Progenitor cell of endocrine pancreas (in vitro differentiated cells): ENCODE measurements at regions not wholly inside any gene's neighbourhood (a gene's known extent, or its start where the extent isn't known, plus 50 kb on each side); places are given as distances from the start of the nearest gene placed in this dataset.
A peak's percentile ranks its signal among the peaks of the same experiment; 100 is the strongest.

Experiments
- DNase-seq: peaks from one replicate; pipeline ENCODE4 v3.0.0; 2021; ENCODE audit warnings: low spot score; ENCODE audit not compliant: unreplicated experiment
- H3K27ac Mint-ChIP-seq: 2 replicates; pipeline ENCODE4 v1.8.0; 2021; ENCODE audit warnings: mild to moderate bottlenecking, moderate library complexity, mixed read lengths
- H3K27me3 Mint-ChIP-seq: 2 replicates; pipeline ENCODE4 v1.8.0; 2021; ENCODE audit warnings: mixed read lengths
- H3K36me3 Mint-ChIP-seq: 2 replicates; pipeline ENCODE4 v1.8.0; 2022; ENCODE audit warnings: mixed read lengths; ENCODE audit not compliant: insufficient read depth
- H3K4me1 Mint-ChIP-seq: 2 replicates; pipeline ENCODE4 v1.8.0; 2021; ENCODE audit warnings: low read depth, mixed read lengths
- H3K4me3 Mint-ChIP-seq: 2 replicates; pipeline ENCODE4 v1.8.0; 2021; ENCODE audit warnings: low read depth, mild to moderate bottlenecking, moderate library complexity, mixed read lengths
- H3K9me3 Mint-ChIP-seq: 2 replicates; pipeline ENCODE4 v1.8.0; 2021; ENCODE audit warnings: low read depth, mixed read lengths
- TF ChIP-seq, protein P1 (sequence below): fragments of 200-600 bp; sonication (generic); IDR thresholded peaks from one replicate; pipeline ENCODE4 v1.5.0; 2021; ENCODE audit warnings: antibody characterized with exemption, mild to moderate bottlenecking; ENCODE audit not compliant: unreplicated experiment

DNA sequence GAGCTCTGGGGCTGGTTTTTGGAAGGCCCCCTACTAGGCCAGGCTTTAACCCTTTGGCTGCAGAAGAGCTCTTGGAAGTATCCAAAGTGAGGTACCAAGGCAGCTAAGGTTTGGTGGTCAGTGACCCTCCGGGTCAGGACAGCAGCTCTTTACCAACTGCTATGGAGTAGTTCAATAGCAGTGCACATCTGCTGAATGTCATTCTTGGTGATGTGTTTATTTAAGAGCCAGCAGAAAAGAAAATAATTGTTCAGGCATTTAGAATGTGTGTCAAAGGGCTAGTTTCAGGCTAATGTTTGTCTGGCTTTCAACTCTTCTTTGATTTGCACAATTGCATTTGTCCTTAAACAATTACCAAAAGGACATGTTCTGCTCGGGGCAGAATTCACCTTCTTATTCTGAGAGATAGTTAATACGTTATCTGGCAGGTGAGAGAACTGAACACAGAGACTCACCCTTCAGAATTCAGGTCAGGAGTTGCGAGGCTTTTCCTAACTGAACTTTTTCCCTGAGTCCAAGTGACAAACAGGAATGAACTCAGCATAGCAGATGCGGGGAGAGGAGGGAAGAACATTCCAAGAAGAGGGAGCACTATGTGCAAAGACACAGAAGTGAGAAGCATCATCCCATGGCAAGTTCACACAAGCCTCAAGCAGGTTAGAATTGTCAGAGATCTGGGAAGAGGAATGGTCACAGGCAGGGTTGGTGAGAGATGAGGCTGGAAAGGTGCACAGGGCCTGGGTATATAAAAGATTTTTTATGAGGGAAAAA is 556.7 kb upstream of the TLE4 start:
- no peaks in the 10 kb centered on the region for H3K36me3 Mint-ChIP-seq
- no peaks in the 10 kb centered on the region for H3K9me3 Mint-ChIP-seq
- H3K4me1 Mint-ChIP-seq = peaks cover 14% of the 10 kb centered on the region
- H3K27me3 Mint-ChIP-seq = no peaks in the 10 kb centered on the region
- H3K4me3 Mint-ChIP-seq = peak overlapping the region; percentile 4
- H3K27ac Mint-ChIP-seq = no peak overlapping the region
- DNase-seq = no peak
- TF ChIP-seq, protein P1, sequence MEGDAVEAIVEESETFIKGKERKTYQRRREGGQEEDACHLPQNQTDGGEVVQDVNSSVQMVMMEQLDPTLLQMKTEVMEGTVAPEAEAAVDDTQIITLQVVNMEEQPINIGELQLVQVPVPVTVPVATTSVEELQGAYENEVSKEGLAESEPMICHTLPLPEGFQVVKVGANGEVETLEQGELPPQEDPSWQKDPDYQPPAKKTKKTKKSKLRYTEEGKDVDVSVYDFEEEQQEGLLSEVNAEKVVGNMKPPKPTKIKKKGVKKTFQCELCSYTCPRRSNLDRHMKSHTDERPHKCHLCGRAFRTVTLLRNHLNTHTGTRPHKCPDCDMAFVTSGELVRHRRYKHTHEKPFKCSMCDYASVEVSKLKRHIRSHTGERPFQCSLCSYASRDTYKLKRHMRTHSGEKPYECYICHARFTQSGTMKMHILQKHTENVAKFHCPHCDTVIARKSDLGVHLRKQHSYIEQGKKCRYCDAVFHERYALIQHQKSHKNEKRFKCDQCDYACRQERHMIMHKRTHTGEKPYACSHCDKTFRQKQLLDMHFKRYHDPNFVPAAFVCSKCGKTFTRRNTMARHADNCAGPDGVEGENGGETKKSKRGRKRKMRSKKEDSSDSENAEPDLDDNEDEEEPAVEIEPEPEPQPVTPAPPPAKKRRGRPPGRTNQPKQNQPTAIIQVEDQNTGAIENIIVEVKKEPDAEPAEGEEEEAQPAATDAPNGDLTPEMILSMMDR = no peak

DNA sequence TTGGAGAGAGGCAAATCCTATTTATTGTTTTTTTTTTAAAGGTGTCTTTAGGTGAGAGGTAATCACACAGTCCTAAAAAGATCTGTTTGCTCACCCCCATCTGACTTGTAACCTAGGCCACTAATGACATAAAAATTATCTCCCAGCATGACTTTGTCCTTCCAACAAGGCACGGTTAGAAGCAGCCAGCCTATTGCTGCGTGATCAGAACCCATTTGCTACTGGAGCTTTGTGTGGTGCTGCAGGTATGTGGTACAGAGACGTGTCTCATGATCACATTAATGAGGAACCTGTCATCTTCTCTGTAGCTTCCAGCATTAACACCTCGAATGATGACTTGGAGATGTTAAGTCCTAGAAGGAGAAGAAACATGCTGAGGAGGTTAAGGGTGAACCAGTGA is 555.8 kb upstream of the TLE4 start:
- Mint-ChIP-seq H3K36me3 (no peaks in the 10 kb centered on the region), H3K4me3 (no peak overlapping the region), H3K27me3 (no peaks in the 10 kb centered on the region), H3K27ac (no peak overlapping the region), H3K9me3 (no peaks in the 10 kb centered on the region), H3K4me1 (peaks cover 14% of the 10 kb centered on the region)
- TF ChIP-seq, protein P1 = no peak
- DNase-seq = no peak

DNA sequence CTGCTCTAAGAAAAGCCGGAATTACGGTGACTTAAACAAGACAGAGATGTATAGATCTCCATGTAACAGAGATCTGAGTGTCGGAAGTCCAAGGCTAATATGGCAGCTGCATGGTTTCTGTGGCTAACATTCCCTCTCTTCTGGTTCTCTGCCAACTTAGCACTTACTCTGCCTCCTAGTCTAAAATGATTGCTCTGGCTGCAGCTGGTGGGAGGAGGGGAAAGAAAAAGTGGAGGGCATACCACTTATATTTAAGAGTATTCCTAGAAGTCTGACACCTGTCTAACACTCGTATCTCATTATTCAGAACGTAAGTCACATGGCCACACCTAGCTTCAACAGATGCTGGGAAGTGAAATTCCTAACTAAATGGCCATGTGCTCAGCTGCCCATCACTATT is 551.5 kb upstream of the TLE4 start:
- Mint-ChIP-seq H3K9me3 (no peaks in the 10 kb centered on the region), H3K27me3 (no peaks in the 10 kb centered on the region), H3K27ac (no peak overlapping the region), H3K36me3 (no peaks in the 10 kb centered on the region), H3K4me3 (no peak overlapping the region), H3K4me1 (peaks cover 10% of the 10 kb centered on the region)
- no peak for DNase-seq
- TF ChIP-seq, protein P1 = no peak

DNA sequence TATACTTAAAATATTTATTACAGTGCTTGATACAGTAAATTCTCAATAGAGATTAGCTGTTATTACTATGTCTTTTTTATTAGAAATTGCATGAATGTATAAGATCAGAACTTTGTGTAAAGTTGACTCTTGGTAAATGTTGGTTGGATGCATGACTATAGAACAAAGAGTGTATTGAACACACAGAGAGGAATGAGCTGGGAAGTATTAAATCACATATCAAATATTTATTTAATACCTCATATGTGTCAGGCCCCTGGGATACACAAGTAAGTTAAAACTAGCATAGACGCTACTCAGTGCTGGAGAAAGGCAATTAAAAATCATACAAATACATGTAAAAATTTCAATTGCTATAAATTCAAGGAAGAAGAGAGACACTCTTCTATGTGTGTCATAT is 550.7 kb upstream of the TLE4 start:
- Mint-ChIP-seq H3K27me3 (no peaks in the 10 kb centered on the region), H3K4me3 (no peak overlapping the region), H3K4me1 (peaks cover 1% of the 10 kb centered on the region), H3K9me3 (no peaks in the 10 kb centered on the region), H3K27ac (no peak overlapping the region), H3K36me3 (no peaks in the 10 kb centered on the region)
- TF ChIP-seq, protein P1 = no peak
- DNase-seq = no peak

DNA sequence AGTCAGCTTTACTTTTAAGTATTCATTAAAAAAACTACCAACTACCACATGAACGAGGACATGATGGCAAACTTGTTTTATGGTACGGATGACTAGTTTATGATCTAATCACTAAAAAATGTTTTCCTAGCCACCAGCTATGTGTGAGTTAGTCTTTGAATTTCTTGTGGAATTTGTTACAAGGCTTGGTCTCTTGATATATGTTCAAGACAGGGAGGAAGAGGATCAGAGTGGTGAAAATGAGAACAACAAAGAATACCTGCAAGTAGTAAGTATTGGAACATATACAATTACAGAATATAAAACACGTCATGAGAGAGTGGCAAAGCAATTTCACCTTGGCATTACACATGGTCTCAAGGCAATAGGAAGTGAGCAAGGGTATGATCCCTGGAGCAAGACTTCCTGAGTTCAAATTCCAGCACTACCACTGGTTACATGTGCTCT is 548.6 kb upstream of the TLE4 start:
- TF ChIP-seq, protein P1 = no peak
- Mint-ChIP-seq H3K36me3 (no peaks in the 10 kb centered on the region), H3K9me3 (no peaks in the 10 kb centered on the region), H3K27ac (no peak overlapping the region), H3K4me3 (no peak overlapping the region), H3K4me1 (no peaks in the 10 kb centered on the region), H3K27me3 (peaks cover 6% of the 10 kb centered on the region)
- DNase-seq = no peak
